ENCODE measurements at regions not wholly inside any gene's neighbourhood (a gene's known extent, or its start where the extent isn't known, plus 50 kb on each side); places are given as distances from the start of the nearest gene placed in this dataset.

- H3K4me3 ChIP-seq (replicated peaks in 1 of 2; ENCODE audit: low read depth in 2 of 2, low read length in 2 of 2) = no peak overlapping the region
- TF ChIP-seq CTCF (IDR thresholded peaks at IDR 0.05; ENCODE audit: low read depth, low read length) = no peak
- DNase-seq (ENCODE audit: low read depth in 2 of 2) = peak in 1 of 2 donors; percentile 39
Measured at GRCh38 chr10:100656454-100656853, 88.9 kb upstream of the PAX2 start.

GRCh38 chr10:100658269-100658668 is 87.1 kb upstream of the PAX2 start:
- no peak for TF ChIP-seq CTCF (IDR thresholded peaks at IDR 0.05; ENCODE audit: low read depth, low read length)
- DNase-seq (ENCODE audit: low read depth in 2 of 2) = no peak
- no peak overlapping the region for H3K4me3 ChIP-seq (replicated peaks in 1 of 2; ENCODE audit: low read depth in 2 of 2, low read length in 2 of 2)

- DNase-seq (ENCODE audit: low read depth in 2 of 2) = no peak
- no peak overlapping the region for H3K4me3 ChIP-seq (replicated peaks in 1 of 2; ENCODE audit: low read depth in 2 of 2, low read length in 2 of 2)
- TF ChIP-seq CTCF (IDR thresholded peaks at IDR 0.05; ENCODE audit: low read depth, low read length) = no peak
Measured at GRCh38 chr10:100659361-100660098, 85.9 kb upstream of the PAX2 start.

- TF ChIP-seq CTCF (IDR thresholded peaks at IDR 0.05; ENCODE audit: low read depth, low read length) = no peak
- no peak for DNase-seq (ENCODE audit: low read depth in 2 of 2)
- no peak overlapping the region for H3K4me3 ChIP-seq (replicated peaks in 1 of 2; ENCODE audit: low read depth in 2 of 2, low read length in 2 of 2)
Measured at GRCh38 chr10:100660365-100660764, 85.0 kb upstream of the PAX2 start.

GRCh38 chr10:100660945-100661344 is 84.4 kb upstream of the PAX2 start:
- no peak for TF ChIP-seq CTCF (IDR thresholded peaks at IDR 0.05; ENCODE audit: low read depth, low read length)
- no peak overlapping the region for H3K4me3 ChIP-seq (replicated peaks in 1 of 2; ENCODE audit: low read depth in 2 of 2, low read length in 2 of 2)
- no peak for DNase-seq (ENCODE audit: low read depth in 2 of 2)

- DNase-seq (ENCODE audit: low read depth in 2 of 2) = no peak
- TF ChIP-seq CTCF (IDR thresholded peaks at IDR 0.05; ENCODE audit: low read depth, low read length) = no peak
- no peak overlapping the region for H3K4me3 ChIP-seq (replicated peaks in 1 of 2; ENCODE audit: low read depth in 2 of 2, low read length in 2 of 2)
Measured at GRCh38 chr10:100661520-100661919, 83.9 kb upstream of the PAX2 start.

- no peak for DNase-seq (ENCODE audit: low read depth in 2 of 2)
- no peak overlapping the region for H3K4me3 ChIP-seq (replicated peaks in 1 of 2; ENCODE audit: low read depth in 2 of 2, low read length in 2 of 2)
- no peak for TF ChIP-seq CTCF (IDR thresholded peaks at IDR 0.05; ENCODE audit: low read depth, low read length)
Measured at GRCh38 chr10:100662067-100662466, 83.3 kb upstream of the PAX2 start.

All from cardiac fibroblast (primary cell).